Left ventricle myocardium inferior (tissue), 1 donor: ENCODE measurements at regions not wholly inside any gene's neighbourhood (a gene's known extent, or its start where the extent isn't known, plus 50 kb on each side); places are given as distances from the start of the nearest gene placed in this dataset.

Experiments
- DNase-seq: peaks from one replicate; pipeline ENCODE4 v3.0.0-alpha.2; 2020
- H3K27ac ChIP-seq: fragments of 200-600 bp; replicated peaks from 2 replicates; pipeline ENCODE4 v1.8.0; 2021
- H3K27me3 ChIP-seq: fragments of 200-600 bp; 2 replicates; pipeline ENCODE4 v1.8.0; 2021; ENCODE audit warnings: low read depth
- H3K36me3 ChIP-seq: fragments of 200-600 bp; 2 replicates; pipeline ENCODE4 v1.8.0; 2021
- H3K4me1 ChIP-seq: fragments of 200-600 bp; 2 replicates; pipeline ENCODE4 v1.8.0; 2021
- H3K4me3 ChIP-seq: fragments of 200-600 bp; 2 replicates; pipeline ENCODE4 v1.8.0; 2021; ENCODE audit warnings: mild to moderate bottlenecking, moderate library complexity
- H3K9me3 ChIP-seq: fragments of 200-600 bp; replicated peaks from 2 replicates; pipeline ENCODE4 v1.8.0; 2021
- intact Hi-C: fragments of 100-400 bp; cut with micrococcal nuclease; formaldehyde crosslinking; loops from one replicate; pipeline ENCODE4 v1.11.0; 2022
- TF ChIP-seq, protein P1 (sequence below): fragments of 200-600 bp; IDR thresholded peaks from 2 replicates; pipeline ENCODE4 v1.8.0; 2021; ENCODE audit warnings: antibody characterized with exemption, mild to moderate bottlenecking, borderline replicate concordance
- donor health status: DM: no; HTN: yes; CAD: no; lungs with severe emphysema.

DNA sequence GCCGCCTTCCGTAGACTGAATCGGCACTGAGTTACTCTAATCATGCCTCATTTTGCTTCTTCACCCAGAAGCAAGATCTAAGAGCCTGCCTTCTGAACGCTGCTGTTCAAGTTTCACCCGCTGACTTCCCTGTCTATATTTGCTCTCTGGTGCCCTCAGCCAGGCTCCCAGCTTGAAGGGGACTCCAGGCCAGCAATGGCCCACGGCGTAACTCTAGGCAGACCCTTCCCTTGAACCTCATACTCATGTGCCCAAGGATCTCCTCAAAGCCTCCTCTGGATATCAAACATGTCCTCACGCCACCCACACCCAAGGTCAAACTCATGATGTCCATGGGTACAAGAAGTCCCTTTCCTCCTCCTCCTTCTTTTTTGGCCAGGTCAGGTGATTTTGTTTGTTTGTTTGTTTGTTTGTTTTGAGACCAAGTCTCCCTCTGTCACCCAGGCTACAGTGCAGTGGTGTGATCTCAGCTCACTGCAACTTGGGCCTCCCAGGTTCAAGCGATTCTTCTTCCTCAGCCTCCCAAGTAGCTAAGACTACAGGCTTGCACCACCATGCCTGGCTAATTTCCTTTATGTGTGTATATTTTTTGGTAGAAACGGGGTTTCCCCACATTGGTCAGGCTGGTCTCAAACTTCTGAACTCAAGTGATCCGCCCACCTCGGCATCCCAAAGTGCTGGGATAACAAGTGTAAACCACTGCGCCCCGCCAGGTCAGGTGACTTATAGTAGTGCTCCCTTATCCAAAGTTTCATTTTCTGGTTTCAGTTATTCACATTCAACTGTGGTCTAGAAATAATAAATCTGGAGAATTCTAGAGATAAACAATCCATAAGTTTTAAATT lies 239.0 kb downstream of the SYK start:
- H3K9me3 ChIP-seq: no peaks in the 10 kb centered on the region
- H3K36me3 ChIP-seq: no peaks in the 10 kb centered on the region
- peaks cover 16% of the 10 kb centered on the region for H3K4me1 ChIP-seq
- H3K27ac ChIP-seq: no peak overlapping the region
- H3K27me3 ChIP-seq: peaks cover 22% of the 10 kb centered on the region
- no peak overlapping the region for H3K4me3 ChIP-seq
- TF ChIP-seq, protein P1, sequence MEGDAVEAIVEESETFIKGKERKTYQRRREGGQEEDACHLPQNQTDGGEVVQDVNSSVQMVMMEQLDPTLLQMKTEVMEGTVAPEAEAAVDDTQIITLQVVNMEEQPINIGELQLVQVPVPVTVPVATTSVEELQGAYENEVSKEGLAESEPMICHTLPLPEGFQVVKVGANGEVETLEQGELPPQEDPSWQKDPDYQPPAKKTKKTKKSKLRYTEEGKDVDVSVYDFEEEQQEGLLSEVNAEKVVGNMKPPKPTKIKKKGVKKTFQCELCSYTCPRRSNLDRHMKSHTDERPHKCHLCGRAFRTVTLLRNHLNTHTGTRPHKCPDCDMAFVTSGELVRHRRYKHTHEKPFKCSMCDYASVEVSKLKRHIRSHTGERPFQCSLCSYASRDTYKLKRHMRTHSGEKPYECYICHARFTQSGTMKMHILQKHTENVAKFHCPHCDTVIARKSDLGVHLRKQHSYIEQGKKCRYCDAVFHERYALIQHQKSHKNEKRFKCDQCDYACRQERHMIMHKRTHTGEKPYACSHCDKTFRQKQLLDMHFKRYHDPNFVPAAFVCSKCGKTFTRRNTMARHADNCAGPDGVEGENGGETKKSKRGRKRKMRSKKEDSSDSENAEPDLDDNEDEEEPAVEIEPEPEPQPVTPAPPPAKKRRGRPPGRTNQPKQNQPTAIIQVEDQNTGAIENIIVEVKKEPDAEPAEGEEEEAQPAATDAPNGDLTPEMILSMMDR: no peak
- DNase-seq: no peak
- intact Hi-C loops: no loop called here

DNA sequence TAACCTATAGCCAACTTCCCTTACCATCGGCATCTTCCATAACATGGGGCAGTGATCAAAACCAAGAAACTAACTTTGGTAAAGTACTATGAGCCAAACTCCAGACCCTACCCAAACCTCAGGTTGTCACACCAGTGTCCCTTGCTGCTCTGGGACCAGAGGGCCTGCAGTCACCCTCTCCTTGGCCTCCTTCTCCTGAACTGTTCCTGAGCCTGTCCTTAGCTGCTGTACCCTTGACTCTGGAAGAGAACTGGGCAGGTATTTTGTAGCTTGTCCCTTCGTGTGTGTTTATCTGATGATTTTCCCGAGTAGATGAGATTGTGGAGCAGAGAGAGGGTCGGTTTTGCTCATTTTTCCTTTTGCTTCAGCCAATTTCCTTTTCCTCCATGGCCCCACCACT lies 240.4 kb downstream of the SYK start:
- intact Hi-C loops: no loop called here
- Histone ChIP-seq H3K9me3 (no peaks in the 10 kb centered on the region), H3K27me3 (peaks cover 35% of the 10 kb centered on the region), H3K27ac (no peak overlapping the region), H3K4me3 (no peak overlapping the region), H3K36me3 (no peaks in the 10 kb centered on the region), H3K4me1 (peaks cover 13% of the 10 kb centered on the region)
- no peak for DNase-seq
- TF ChIP-seq, protein P1: no peak

DNA sequence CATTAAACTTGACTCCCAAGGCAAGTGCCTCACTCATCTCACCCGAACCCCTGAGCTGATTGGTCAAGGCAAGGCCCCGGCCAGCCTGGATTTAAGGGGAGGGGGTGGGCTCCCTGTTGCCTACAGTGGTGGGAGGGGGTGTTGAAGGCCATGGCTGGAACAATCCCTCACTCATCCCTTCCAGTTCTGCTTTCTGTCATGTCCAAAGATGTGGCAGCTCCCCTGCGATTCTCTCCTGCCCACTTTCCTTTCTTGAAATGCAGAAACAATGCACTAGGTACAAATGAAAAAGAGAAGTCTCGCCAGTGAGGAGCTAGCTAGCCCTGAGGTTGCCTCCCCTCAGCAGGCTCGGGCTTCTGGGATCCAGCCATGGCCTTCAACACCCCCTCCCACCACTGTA lies 240.9 kb downstream of the SYK start:
- no peaks in the 10 kb centered on the region for H3K9me3 ChIP-seq
- H3K4me3 ChIP-seq: no peak overlapping the region
- no peak for DNase-seq
- no peaks in the 10 kb centered on the region for H3K36me3 ChIP-seq
- TF ChIP-seq, protein P1: no peak
- intact Hi-C loops: no loop called here
- no peak overlapping the region for H3K27ac ChIP-seq
- peaks cover 39% of the 10 kb centered on the region for H3K27me3 ChIP-seq
- peaks cover 8% of the 10 kb centered on the region for H3K4me1 ChIP-seq

DNA sequence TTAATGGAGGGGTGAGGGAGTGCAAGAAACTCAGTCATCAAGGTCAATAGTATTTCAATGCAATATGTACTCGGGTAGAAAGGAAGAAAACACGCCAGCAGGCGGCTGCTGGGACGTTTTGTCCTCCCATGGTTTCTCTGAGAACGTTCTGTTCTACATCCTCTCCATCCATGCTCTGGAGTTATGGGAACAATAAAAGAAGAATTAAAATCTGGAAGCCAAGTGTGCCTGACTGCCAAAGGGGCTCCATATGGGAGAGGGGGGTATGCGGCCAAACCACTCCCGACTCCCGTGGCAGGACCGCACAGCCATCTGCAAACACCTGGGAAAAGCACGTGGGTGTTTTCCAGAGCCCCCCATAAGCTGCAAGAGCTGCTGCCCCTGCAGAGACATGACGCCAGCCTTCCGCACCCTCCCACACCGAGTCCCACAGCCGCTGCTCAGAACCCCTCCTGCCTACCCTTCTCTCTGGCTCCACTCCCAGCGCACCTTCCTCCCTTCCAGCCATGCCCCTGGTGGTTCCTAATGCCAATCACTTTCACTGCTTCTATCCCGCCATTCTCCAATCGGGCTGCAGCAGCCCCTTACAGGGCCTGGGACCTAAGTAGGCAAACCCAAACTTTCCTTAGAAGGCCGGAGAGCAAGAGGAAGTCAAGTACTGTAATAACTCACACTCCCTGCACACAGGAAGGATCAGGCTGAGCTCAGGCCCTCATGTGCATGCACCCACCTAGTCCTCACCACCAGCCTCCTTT lies 241.6 kb downstream of the SYK start:
- Histone ChIP-seq H3K36me3 (no peaks in the 10 kb centered on the region), H3K27ac (no peak overlapping the region), H3K4me3 (no peak overlapping the region), H3K27me3 (peaks cover 40% of the 10 kb centered on the region), H3K4me1 (peaks cover 1% of the 10 kb centered on the region), H3K9me3 (no peaks in the 10 kb centered on the region)
- TF ChIP-seq, protein P1: no peak
- DNase-seq: no peak
- intact Hi-C loops: no loop called here

DNA sequence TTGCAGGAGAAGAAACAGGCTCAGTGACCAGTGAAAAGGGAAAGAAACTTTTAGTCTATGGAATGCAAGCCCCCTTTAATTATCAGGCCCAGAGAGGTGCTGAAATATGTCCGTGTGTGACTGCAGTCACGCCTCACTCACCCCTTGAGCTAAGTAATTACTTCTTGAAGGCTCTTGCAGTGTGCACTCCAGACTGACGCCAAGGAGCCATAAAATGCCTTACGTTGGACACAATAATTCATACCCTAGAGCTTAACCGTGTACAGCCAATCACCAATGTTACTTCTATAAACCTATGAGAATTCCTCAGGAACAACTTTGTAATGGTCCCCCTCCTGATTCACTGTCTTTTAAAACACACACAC lies 242.2 kb downstream of the SYK start:
- H3K27me3 ChIP-seq: peaks cover 40% of the 10 kb centered on the region
- no peak for DNase-seq
- H3K4me3 ChIP-seq: no peak overlapping the region
- H3K9me3 ChIP-seq: no peaks in the 10 kb centered on the region
- intact Hi-C loops: no loop called here
- no peaks in the 10 kb centered on the region for H3K4me1 ChIP-seq
- no peak overlapping the region for H3K27ac ChIP-seq
- TF ChIP-seq, protein P1: no peak
- H3K36me3 ChIP-seq: no peaks in the 10 kb centered on the region
